H9 (cell line): ENCODE measurements at regions not wholly inside any gene's neighbourhood (a gene's known extent, or its start where the extent isn't known, plus 50 kb on each side); places are given as distances from the start of the nearest gene placed in this dataset.
A peak's percentile ranks its signal among the peaks of the same experiment; 100 is the strongest.

ENCODE experiments used
- DNase-seq: peaks from one replicate; pipeline ENCODE4 v3.0.0-alpha.2; 2017
- H2AFZ ChIP-seq: one replicate; pipeline ENCODE4 v1.6.1; 2013; ENCODE audit warnings: mild to moderate bottlenecking, low read length, control low read depth, moderate library complexity
- H2AK5ac ChIP-seq: 2 replicates; pipeline ENCODE4 v1.6.1; 2013; ENCODE audit warnings: low read length, control low read depth, mixed read lengths; ENCODE audit not compliant: insufficient read length
- H2BK120ac ChIP-seq: one replicate; pipeline ENCODE4 v1.6.1; 2013; ENCODE audit warnings: low read depth, mild to moderate bottlenecking, low read length, control low read depth, inconsistent platforms; ENCODE audit not compliant: poor library complexity, severe bottlenecking
- H2BK12ac ChIP-seq: 2 replicates; pipeline ENCODE4 v1.6.1; 2013; ENCODE audit warnings: low read length, control low read depth, mixed read lengths, low read depth; ENCODE audit not compliant: insufficient read length
- H2BK15ac ChIP-seq: 2 replicates; pipeline ENCODE4 v1.6.1; 2013; ENCODE audit warnings: low read depth, low read length, control low read depth
- H2BK20ac ChIP-seq: one replicate; pipeline ENCODE4 v1.6.1; 2013; ENCODE audit warnings: low read depth, mild to moderate bottlenecking, low read length, control low read depth, inconsistent platforms; ENCODE audit not compliant: poor library complexity, severe bottlenecking
- H2BK5ac ChIP-seq: 2 replicates; pipeline ENCODE4 v1.6.1; 2013; ENCODE audit warnings: low read length, control low read depth, mixed read lengths; ENCODE audit not compliant: insufficient read length
- H3K14ac ChIP-seq: 2 replicates; pipeline ENCODE4 v1.6.1; 2013; ENCODE audit warnings: low read length, control low read depth; ENCODE audit not compliant: insufficient read depth
- H3K18ac ChIP-seq: 2 replicates; pipeline ENCODE4 v1.6.1; 2013; ENCODE audit warnings: low read depth, mild to moderate bottlenecking, mixed read lengths, low read length, control low read depth; ENCODE audit not compliant: insufficient read length
- H3K23ac ChIP-seq: 2 replicates; pipeline ENCODE4 v1.6.1; 2013; ENCODE audit warnings: low read length, control low read depth, mixed read lengths, low read depth; ENCODE audit not compliant: insufficient read length
- H3K23me2 ChIP-seq: 2 replicates; pipeline ENCODE4 v1.6.1; 2013; ENCODE audit warnings: low read depth, mild to moderate bottlenecking, mixed read lengths, low read length, control low read depth; ENCODE audit not compliant: insufficient read length, poor library complexity, severe bottlenecking
- H3K27ac ChIP-seq: 2 replicates; pipeline ENCODE4 v1.5.1; 2013; ENCODE audit warnings: low read length, control low read depth, mixed read lengths, low read depth; ENCODE audit not compliant: insufficient read length
- H3K27me3 ChIP-seq: 2 replicates; pipeline ENCODE4 v1.6.1; 2013; ENCODE audit warnings: low read length, control low read depth, inconsistent platforms; ENCODE audit not compliant: insufficient read depth
- H3K4ac ChIP-seq: 2 replicates; pipeline ENCODE4 v1.6.1; 2013; ENCODE audit warnings: low read depth, mild to moderate bottlenecking, control low read depth, inconsistent platforms, low read length, moderate library complexity
- H3K4me1 ChIP-seq: 2 replicates; pipeline ENCODE4 v1.6.1; 2013; ENCODE audit warnings: low read length, control low read depth, inconsistent platforms; ENCODE audit not compliant: insufficient read depth
- H3K4me2 ChIP-seq: 2 replicates; pipeline ENCODE4 v1.6.1; 2013; ENCODE audit warnings: low read length, control low read depth, mixed read lengths; ENCODE audit not compliant: insufficient read length, insufficient read depth
- H3K56ac ChIP-seq: 2 replicates; pipeline ENCODE4 v1.6.1; 2013; ENCODE audit warnings: low read depth, mild to moderate bottlenecking, mixed read lengths, low read length, control low read depth; ENCODE audit not compliant: insufficient read length
- H3K79me1 ChIP-seq: 2 replicates; pipeline ENCODE4 v1.6.1; 2013; ENCODE audit warnings: low read depth, mild to moderate bottlenecking, moderate library complexity, low read length, control low read depth, inconsistent platforms; ENCODE audit not compliant: insufficient read depth, poor library complexity, severe bottlenecking
- H3K79me2 ChIP-seq: 2 replicates; pipeline ENCODE4 v1.6.1; 2013; ENCODE audit warnings: low read length, control low read depth, inconsistent platforms; ENCODE audit not compliant: insufficient read depth
- H3K9ac ChIP-seq: 2 replicates; pipeline ENCODE4 v1.6.1; 2013; ENCODE audit warnings: low read length, control low read depth, mixed read lengths; ENCODE audit not compliant: insufficient read length; ENCODE audit errors: extremely low read depth
- H3K9me3 ChIP-seq: one replicate; pipeline ENCODE4 v1.6.1; 2013; ENCODE audit warnings: low read depth, low read length, inconsistent platforms; ENCODE audit not compliant: control insufficient read depth
- H3T11ph ChIP-seq: one replicate; pipeline ENCODE4 v1.6.1; 2013; ENCODE audit warnings: mild to moderate bottlenecking, low read length, control low read depth, inconsistent platforms
- H4K20me1 ChIP-seq: one replicate; pipeline ENCODE4 v1.6.1; 2013; ENCODE audit not compliant: control insufficient read depth, insufficient read length, insufficient read depth
- H4K5ac ChIP-seq: 2 replicates; pipeline ENCODE4 v1.6.1; 2013; ENCODE audit warnings: low read depth, mild to moderate bottlenecking, mixed read lengths, low read length, control low read depth; ENCODE audit not compliant: insufficient read length
- H4K8ac ChIP-seq: replicated peaks from 2 replicates; pipeline ENCODE4 v1.6.1; 2013; ENCODE audit warnings: low read length, control low read depth, mixed read lengths, low read depth; ENCODE audit not compliant: insufficient read length
- H4K91ac ChIP-seq: 2 replicates; pipeline ENCODE4 v1.6.1; 2013; ENCODE audit warnings: low read depth, mild to moderate bottlenecking, moderate library complexity, mixed read lengths, low read length, control low read depth; ENCODE audit not compliant: insufficient read length
- H3K27ac Mint-ChIP-seq, 3 experiments: 2 replicates in 2 of 3; 3 replicates in 1 of 3; pipeline ENCODE4 v1.8.0; 2020 to 2021; ENCODE audit warnings: mixed read lengths in 3 of 3, mild to moderate bottlenecking in 1 of 3, moderate library complexity in 1 of 3
- H3K27me3 Mint-ChIP-seq: 2 replicates; pipeline ENCODE4 v1.8.0; 2021; ENCODE audit warnings: low read depth, mild to moderate bottlenecking, moderate library complexity, mixed read lengths
- H3K36me3 Mint-ChIP-seq, 3 experiments: 2 replicates in 2 of 3; 3 replicates in 1 of 3; pipeline ENCODE4 v1.8.0; 2020 to 2021; ENCODE audit warnings: low read depth in 3 of 3, mixed read lengths in 3 of 3; ENCODE audit not compliant: insufficient read depth in 1 of 3
- H3K4me1 Mint-ChIP-seq, 2 experiments: 2 replicates each; pipeline ENCODE4 v1.8.0; 2020; ENCODE audit warnings: mixed read lengths in 2 of 2
- H3K4me3 Mint-ChIP-seq, 2 experiments: 2 replicates in 1 of 2; 3 replicates in 1 of 2; pipeline ENCODE4 v1.8.0; 2020 to 2021; ENCODE audit warnings: mild to moderate bottlenecking in 2 of 2, mixed read lengths in 2 of 2, moderate library complexity in 1 of 2
- H3K9me3 Mint-ChIP-seq, 2 experiments: 2 replicates in 1 of 2; 3 replicates in 1 of 2; pipeline ENCODE4 v1.8.0; 2020; ENCODE audit warnings: mild to moderate bottlenecking in 2 of 2, mixed read lengths in 2 of 2, moderate library complexity in 1 of 2
- WGBS: extraction: QIAGEN DNeasy Blood & Tissue Kit; methylation state at CpG from one replicate; pipeline ENCODE4 v1.1.7; 2013; ENCODE audit warnings: missing lambda C conversion rate, low lambda C conversion rate, mixed read lengths; ENCODE audit not compliant: insufficient read length; ENCODE audit errors: extremely low coverage; 5-methylcytosine and 5-hydroxymethylcytosine counted together
- TF ChIP-seq, protein P1 (sequence below): fragments of 200-600 bp; sonication (generic); conservative IDR thresholded peaks from 3 replicates; pipeline ENCODE4 v1.8.0; 2021; ENCODE audit warnings: antibody characterized with exemption, mild to moderate bottlenecking

DNA sequence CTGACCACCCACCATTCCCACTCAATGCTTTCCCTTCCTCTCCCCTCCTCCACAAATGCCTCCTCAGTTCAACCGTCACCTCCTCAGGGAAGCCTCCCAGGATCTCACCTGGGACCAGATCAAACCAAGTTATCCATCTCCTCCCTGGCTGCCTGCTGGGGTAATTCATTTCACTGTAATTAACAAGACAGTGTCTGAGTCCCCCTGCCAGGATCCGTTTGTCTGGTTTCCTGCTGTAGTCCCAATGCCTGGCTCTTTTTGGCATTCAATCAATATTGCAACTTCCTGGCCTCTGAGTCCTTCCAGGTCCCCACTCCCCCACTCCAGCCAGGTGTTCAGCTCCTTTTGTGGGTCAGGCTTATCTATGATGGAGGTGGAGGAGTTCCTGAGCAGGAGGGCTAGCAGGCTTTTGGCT, 687.7 kb downstream of the PTPRU start:
- Histone ChIP-seq H3T11ph (no peak overlapping the region), H3K79me2 (no peaks in the 10 kb centered on the region), H2BK120ac (no peak overlapping the region), H3K27me3 (no peaks in the 10 kb centered on the region), H2BK12ac (no peak overlapping the region), H2BK15ac (no peak overlapping the region), H3K23ac (no peak overlapping the region), H3K4ac (no peak overlapping the region), H4K5ac (no peak overlapping the region), H3K4me1 (peaks cover 7% of the 10 kb centered on the region), H3K14ac (no peak overlapping the region), H3K4me2 (no peak overlapping the region), H3K27ac (peak overlapping the region; percentile 2), H2AFZ (no peak overlapping the region), H4K8ac (no peak overlapping the region), H2BK20ac (no peak overlapping the region), H3K9me3 (no peaks in the 10 kb centered on the region), H3K56ac (no peak overlapping the region), H4K20me1 (no peaks in the 10 kb centered on the region), H2AK5ac (no peak overlapping the region), H3K23me2 (no peaks in the 10 kb centered on the region), H3K18ac (no peak overlapping the region), H3K9ac (no peak overlapping the region), H2BK5ac (no peak overlapping the region), H3K79me1 (no peaks in the 10 kb centered on the region), H4K91ac (no peak overlapping the region)
- no peak overlapping the region for H3K4me3 Mint-ChIP-seq
- WGBS = no CpG with 5 or more reads among the region's 2 CpGs
- no peaks in the 10 kb centered on the region; a peak in 2 of 5 replicates for H3K9me3 Mint-ChIP-seq
- TF ChIP-seq, protein P1, sequence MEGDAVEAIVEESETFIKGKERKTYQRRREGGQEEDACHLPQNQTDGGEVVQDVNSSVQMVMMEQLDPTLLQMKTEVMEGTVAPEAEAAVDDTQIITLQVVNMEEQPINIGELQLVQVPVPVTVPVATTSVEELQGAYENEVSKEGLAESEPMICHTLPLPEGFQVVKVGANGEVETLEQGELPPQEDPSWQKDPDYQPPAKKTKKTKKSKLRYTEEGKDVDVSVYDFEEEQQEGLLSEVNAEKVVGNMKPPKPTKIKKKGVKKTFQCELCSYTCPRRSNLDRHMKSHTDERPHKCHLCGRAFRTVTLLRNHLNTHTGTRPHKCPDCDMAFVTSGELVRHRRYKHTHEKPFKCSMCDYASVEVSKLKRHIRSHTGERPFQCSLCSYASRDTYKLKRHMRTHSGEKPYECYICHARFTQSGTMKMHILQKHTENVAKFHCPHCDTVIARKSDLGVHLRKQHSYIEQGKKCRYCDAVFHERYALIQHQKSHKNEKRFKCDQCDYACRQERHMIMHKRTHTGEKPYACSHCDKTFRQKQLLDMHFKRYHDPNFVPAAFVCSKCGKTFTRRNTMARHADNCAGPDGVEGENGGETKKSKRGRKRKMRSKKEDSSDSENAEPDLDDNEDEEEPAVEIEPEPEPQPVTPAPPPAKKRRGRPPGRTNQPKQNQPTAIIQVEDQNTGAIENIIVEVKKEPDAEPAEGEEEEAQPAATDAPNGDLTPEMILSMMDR = no peak
- H3K36me3 Mint-ChIP-seq = no peaks in the 10 kb centered on the region; a peak in 2 of 7 replicates
- peaks cover 48 to 51% of the 10 kb centered on the region in 2 experiments for H3K4me1 Mint-ChIP-seq
- peak; percentile 54 for DNase-seq
- no peaks in the 10 kb centered on the region; the same call in 1 of the 2 replicates for H3K27me3 Mint-ChIP-seq
- peak overlapping the region; percentile 63 to 89 (median 71); a peak in 6 of 7 replicates for H3K27ac Mint-ChIP-seq
